Central memory CD4-positive, alpha-beta T cell (primary cell): ENCODE measurements at regions not wholly inside any gene's neighbourhood (a gene's known extent, or its start where the extent isn't known, plus 50 kb on each side); places are given as distances from the start of the nearest gene placed in this dataset.
"Not testable (repeated sequence)": the region's sequence is repeated elsewhere in the genome, so short reads cannot be mapped to it uniquely, and the experiment has no call there.

ENCODE experiments used
- DNase-seq: peaks from one replicate; pipeline ENCODE4 v3.0.0; 2022

GRCh38 chr15:26020871-26021270, 157.7 kb upstream of the ATP10A start:
- DNase-seq = no peak

- DNase-seq = no peak
Observed at GRCh38 chr15:26017665-26018064, 154.5 kb upstream of the ATP10A start.

- DNase-seq = no peak
Observed at GRCh38 chr15:26015516-26016075, 152.5 kb upstream of the ATP10A start.

GRCh38 chr15:26013981-26014380, 150.9 kb upstream of the ATP10A start:
- no peak for DNase-seq

GRCh38 chr15:26011916-26012315, 148.8 kb upstream of the ATP10A start:
- no peak for DNase-seq

GRCh38 chr15:26007151-26007550, 144.0 kb upstream of the ATP10A start:
- DNase-seq = no peak

GRCh38 chr15:26001201-26001600, 138.1 kb upstream of the ATP10A start:
- DNase-seq = no peak

- no peak for DNase-seq
Observed at GRCh38 chr15:25993506-25993905, 130.4 kb upstream of the ATP10A start.

- no peak for DNase-seq
Observed at GRCh38 chr15:25990220-25990619, 127.1 kb upstream of the ATP10A start.

- DNase-seq = no peak
Observed at GRCh38 chr15:25989327-25989726, 126.2 kb upstream of the ATP10A start.

- DNase-seq = not testable (repeated sequence)
Observed at GRCh38 chr15:25988716-25989115, 125.6 kb upstream of the ATP10A start.

- no peak for DNase-seq
Observed at GRCh38 chr15:25987638-25988037, 124.5 kb upstream of the ATP10A start.

GRCh38 chr15:25985165-25985564, 122.0 kb upstream of the ATP10A start:
- DNase-seq = no peak

- no peak for DNase-seq
Observed at GRCh38 chr15:25982736-25983135, 119.6 kb upstream of the ATP10A start.

GRCh38 chr15:25981114-25981513, 118.0 kb upstream of the ATP10A start:
- no peak for DNase-seq

GRCh38 chr15:25972141-25972675, 109.1 kb upstream of the ATP10A start:
- DNase-seq = no peak

GRCh38 chr15:25971053-25971452, 107.9 kb upstream of the ATP10A start:
- no peak for DNase-seq

GRCh38 chr15:25969886-25970285, 106.8 kb upstream of the ATP10A start:
- DNase-seq = no peak

GRCh38 chr15:25967116-25967515, 104.0 kb upstream of the ATP10A start:
- no peak for DNase-seq

GRCh38 chr15:25965326-25965725, 102.2 kb upstream of the ATP10A start:
- DNase-seq = no peak

- DNase-seq = no peak
Observed at GRCh38 chr15:25960273-25960672, 97.1 kb upstream of the ATP10A start.

- DNase-seq = no peak
Observed at GRCh38 chr15:25959100-25959499, 96.0 kb upstream of the ATP10A start.

- DNase-seq = no peak
Observed at GRCh38 chr15:25955628-25956027, 92.5 kb upstream of the ATP10A start.

GRCh38 chr15:25954398-25954797, 91.3 kb upstream of the ATP10A start:
- DNase-seq = no peak

GRCh38 chr15:25950014-25950413, 86.9 kb upstream of the ATP10A start:
- DNase-seq = no peak
